HEK293 (cell line): ENCODE measurements at regions not wholly inside any gene's neighbourhood (a gene's known extent, or its start where the extent isn't known, plus 50 kb on each side); places are given as distances from the start of the nearest gene placed in this dataset.

ENCODE experiments used
- BCL6B ChIP-seq: fragments of 450-650 bp; formaldehyde crosslinking; IDR thresholded peaks from 2 replicates; pipeline ENCODE4 v1.5.1; 2017; ENCODE audit warnings: missing biosample characterization, missing genetic modification characterization
- CTCF ChIP-seq: fragments of 450-650 bp; formaldehyde crosslinking; IDR thresholded peaks from 2 replicates; pipeline ENCODE4 v1.5.1; 2016; ENCODE audit warnings: missing biosample characterization, missing genetic modification characterization
- GLIS1 ChIP-seq: fragments of 450-650 bp; formaldehyde crosslinking; IDR thresholded peaks from 2 replicates; pipeline ENCODE4 v1.5.1; 2016; ENCODE audit warnings: missing biosample characterization, missing genetic modification characterization
- YY1 ChIP-seq: fragments of 450-650 bp; formaldehyde crosslinking; IDR thresholded peaks from 2 replicates; pipeline ENCODE4 v1.5.1; 2018; ENCODE audit warnings: missing biosample characterization, missing genetic modification characterization
- ZBTB11 ChIP-seq: fragments of 450-650 bp; formaldehyde crosslinking; conservative IDR thresholded peaks from 2 replicates; pipeline ENCODE4 v1.5.1; 2016; ENCODE audit warnings: low read depth, missing biosample characterization, missing genetic modification characterization
- ZNF560 ChIP-seq: fragments of 450-650 bp; formaldehyde crosslinking; IDR thresholded peaks from 2 replicates; pipeline ENCODE4 v1.5.1; 2017; ENCODE audit warnings: missing biosample characterization, missing genetic modification characterization, borderline replicate concordance
- ZNF777 ChIP-seq: fragments of 450-650 bp; formaldehyde crosslinking; IDR thresholded peaks from 2 replicates; pipeline ENCODE4 v1.5.1; 2017; ENCODE audit warnings: missing biosample characterization, missing genetic modification characterization, borderline replicate concordance
- ZSCAN5A ChIP-seq: fragments of 450-650 bp; formaldehyde crosslinking; IDR thresholded peaks from 2 replicates; pipeline ENCODE4 v1.5.1; 2016; ENCODE audit warnings: missing biosample characterization, missing genetic modification characterization
- TF ChIP-seq, protein P1 (sequence below): fragments of 450-650 bp; formaldehyde crosslinking; IDR thresholded peaks from 2 replicates; pipeline ENCODE4 v1.5.1; 2016; ENCODE audit warnings: missing biosample characterization, missing genetic modification characterization

GRCh38 chr9:80449513-80449912, 877.7 kb downstream of the TLE4 start:
- TF ChIP-seq, protein P1, sequence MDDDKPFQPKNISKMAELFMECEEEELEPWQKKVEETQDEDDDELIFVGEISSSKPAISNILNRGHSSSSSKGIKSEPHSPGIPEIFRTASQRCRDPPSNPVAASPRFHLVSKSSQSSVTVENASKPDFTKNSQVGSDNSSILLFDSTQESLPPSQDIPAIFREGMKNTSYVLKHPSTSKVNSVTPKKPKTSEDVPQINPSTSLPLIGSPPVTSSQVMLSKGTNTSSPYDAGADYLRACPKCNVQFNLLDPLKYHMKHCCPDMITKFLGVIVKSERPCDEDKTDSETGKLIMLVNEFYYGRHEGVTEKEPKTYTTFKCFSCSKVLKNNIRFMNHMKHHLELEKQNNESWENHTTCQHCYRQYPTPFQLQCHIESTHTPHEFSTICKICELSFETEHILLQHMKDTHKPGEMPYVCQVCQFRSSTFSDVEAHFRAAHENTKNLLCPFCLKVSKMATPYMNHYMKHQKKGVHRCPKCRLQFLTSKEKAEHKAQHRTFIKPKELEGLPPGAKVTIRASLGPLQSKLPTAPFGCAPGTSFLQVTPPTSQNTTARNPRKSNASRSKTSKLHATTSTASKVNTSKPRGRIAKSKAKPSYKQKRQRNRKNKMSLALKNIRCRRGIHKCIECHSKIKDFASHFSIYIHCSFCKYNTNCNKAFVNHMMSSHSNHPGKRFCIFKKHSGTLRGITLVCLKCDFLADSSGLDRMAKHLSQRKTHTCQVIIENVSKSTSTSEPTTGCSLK (tag by site-specific recombination), result no peak
- TF ChIP-seq CTCF (tag by site-specific recombination) (no peak), BCL6B (tag by site-specific recombination) (no peak), ZNF777 (no peak), GLIS1 (tag by site-specific recombination) (no peak), YY1 (tag by site-specific recombination) (no peak), ZSCAN5A (tag by site-specific recombination) (no peak), ZNF560 (tag by site-specific recombination) (no peak), ZBTB11 (tag by site-specific recombination) (no peak)
